ENCODE measurements at regions not wholly inside any gene's neighbourhood (a gene's known extent, or its start where the extent isn't known, plus 50 kb on each side); places are given as distances from the start of the nearest gene placed in this dataset.

DNA sequence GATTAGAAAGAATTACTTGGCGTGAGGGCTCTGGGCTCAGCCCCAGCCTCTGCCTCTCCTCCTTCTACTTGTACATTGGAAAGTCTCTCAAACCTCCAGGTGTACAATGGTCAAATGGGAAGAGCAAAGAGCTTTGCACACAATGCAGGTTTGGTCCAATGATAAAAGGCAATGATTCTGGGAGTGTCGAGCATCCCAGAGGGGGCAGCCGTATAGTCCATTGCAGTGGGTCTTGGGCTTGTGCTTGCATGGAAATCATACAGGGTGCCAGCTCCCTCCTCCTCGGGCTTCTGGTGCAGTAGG is 98.0 kb upstream of the NCK2 start:
- no peaks in the 10 kb centered on the region for H3K27me3 ChIP-seq (replicated peaks; ENCODE audit: insufficient read depth)
- TF ChIP-seq CTCF (IDR thresholded peaks at IDR 0.05) = no peak
- peaks cover 0 to 5% of the 10 kb centered on the region in 2 donors for H3K4me1 ChIP-seq (ENCODE audit: control insufficient read depth in 1 of 2, low read depth in 2 of 2)
- no peaks in the 10 kb centered on the region for H3K36me3 ChIP-seq
- no peak for ATAC-seq (ENCODE audit: insufficient number of reproducible peaks, low FRiP score, low read depth)
- no peaks in the 10 kb centered on the region for H3K9me3 ChIP-seq
- no peak overlapping the region for H3K4me3 ChIP-seq
- no peak for DNase-seq (ENCODE audit: low spot score)
- H3K27ac ChIP-seq = no peak overlapping the region

DNA sequence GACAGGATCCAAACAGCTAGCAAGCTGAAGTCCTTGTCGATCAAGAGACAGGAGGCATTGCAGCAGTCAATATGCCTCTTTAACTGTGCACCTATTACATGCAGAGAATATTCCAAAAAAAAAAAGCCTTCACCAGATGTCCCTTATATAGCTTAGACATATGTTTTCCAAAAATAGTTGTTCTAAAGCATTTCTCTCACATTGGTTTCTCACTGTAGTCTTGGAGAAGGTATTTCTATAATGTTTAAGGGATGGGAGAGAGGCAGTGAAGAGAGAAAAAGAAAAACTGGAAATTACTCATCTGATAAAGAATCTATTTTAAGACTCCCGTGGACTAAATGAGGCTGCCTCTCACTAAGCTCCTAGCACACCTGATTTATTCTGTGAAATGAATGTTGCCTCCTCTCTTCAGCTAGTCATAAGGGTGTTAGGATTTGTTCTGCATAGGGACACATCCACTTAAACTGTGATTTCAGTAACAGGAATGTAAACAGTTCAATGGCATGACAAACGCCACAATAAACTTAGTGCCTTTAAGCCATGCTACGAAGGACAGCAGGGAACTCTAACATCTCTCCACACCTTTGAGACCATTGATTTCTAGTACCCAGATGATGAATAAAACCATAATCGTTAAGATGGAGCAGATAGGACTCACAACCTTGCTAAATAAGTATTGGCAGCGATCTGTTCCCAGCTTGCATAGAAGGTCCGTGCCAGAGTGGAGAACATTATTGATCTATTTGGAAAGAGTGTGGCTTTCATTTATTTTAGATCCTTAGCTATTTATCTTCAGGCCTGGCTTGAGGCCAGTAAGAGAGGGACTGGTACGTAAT is 98.6 kb upstream of the NCK2 start:
- no peak for TF ChIP-seq CTCF (IDR thresholded peaks at IDR 0.05)
- DNase-seq (ENCODE audit: low spot score) (no peak), ATAC-seq (ENCODE audit: insufficient number of reproducible peaks, low FRiP score, low read depth) (no peak)
- H3K27ac ChIP-seq = no peak overlapping the region
- H3K27me3 ChIP-seq (replicated peaks; ENCODE audit: insufficient read depth) = no peaks in the 10 kb centered on the region
- no peaks in the 10 kb centered on the region for H3K9me3 ChIP-seq
- H3K4me3 ChIP-seq = no peak overlapping the region
- H3K36me3 ChIP-seq = no peaks in the 10 kb centered on the region
- peaks cover 0 to 5% of the 10 kb centered on the region in 2 donors for H3K4me1 ChIP-seq (ENCODE audit: control insufficient read depth in 1 of 2, low read depth in 2 of 2)

- Histone ChIP-seq H3K4me1 (ENCODE audit: control insufficient read depth in 1 of 2, low read depth in 2 of 2) (peaks cover 0 to 5% of the 10 kb centered on the region in 2 donors), H3K36me3 (no peaks in the 10 kb centered on the region), H3K27me3 (replicated peaks; ENCODE audit: insufficient read depth) (no peaks in the 10 kb centered on the region), H3K9me3 (no peaks in the 10 kb centered on the region), H3K4me3 (no peak overlapping the region), H3K27ac (no peak overlapping the region)
- no peak for ATAC-seq (ENCODE audit: insufficient number of reproducible peaks, low FRiP score, low read depth)
- no peak for TF ChIP-seq CTCF (IDR thresholded peaks at IDR 0.05)
- no peak for DNase-seq (ENCODE audit: low spot score)
Measured at GRCh38 chr2:105645031-105645937, 99.4 kb upstream of the NCK2 start.

- Histone ChIP-seq H3K4me1 (ENCODE audit: control insufficient read depth in 1 of 2, low read depth in 2 of 2) (peaks cover 0 to 5% of the 10 kb centered on the region in 2 donors), H3K36me3 (no peaks in the 10 kb centered on the region), H3K27me3 (replicated peaks; ENCODE audit: insufficient read depth) (no peaks in the 10 kb centered on the region), H3K27ac (no peak overlapping the region), H3K4me3 (peak overlapping the region; percentile 31), H3K9me3 (no peaks in the 10 kb centered on the region)
- no peak for TF ChIP-seq CTCF (IDR thresholded peaks at IDR 0.05)
- DNase-seq (ENCODE audit: low spot score) (no peak), ATAC-seq (ENCODE audit: insufficient number of reproducible peaks, low FRiP score, low read depth) (no peak)
Measured at GRCh38 chr2:105644174-105644980, 100.3 kb upstream of the NCK2 start.
